GM21717 (cell line): ENCODE measurements at regions not wholly inside any gene's neighbourhood (a gene's known extent, or its start where the extent isn't known, plus 50 kb on each side); places are given as distances from the start of the nearest gene placed in this dataset.

Source experiments
- ATAC-seq: cut with Tn5 transposase; IDR thresholded peaks from one replicate; pipeline ENCODE4 v1.9.1; 2021; ENCODE audit warnings: mild to moderate bottlenecking, moderate library complexity; ENCODE audit not compliant: unreplicated experiment

GRCh38 chr5:2219149-2219776, 336.5 kb upstream of the IRX4 start:
- no peak for ATAC-seq

- ATAC-seq, result no peak
Measured at GRCh38 chr5:2217219-2217618, 334.5 kb upstream of the IRX4 start.

GRCh38 chr5:2214910-2215590, 332.3 kb upstream of the IRX4 start:
- ATAC-seq, result no peak

- no peak for ATAC-seq
Measured at GRCh38 chr5:2213121-2213730, 330.5 kb upstream of the IRX4 start.

GRCh38 chr5:2212481-2212880, 329.8 kb upstream of the IRX4 start:
- no peak for ATAC-seq

- no peak for ATAC-seq
Measured at GRCh38 chr5:2208239-2208544, 325.5 kb upstream of the IRX4 start.

GRCh38 chr5:2207416-2208238, 324.9 kb upstream of the IRX4 start:
- ATAC-seq, result no peak

- ATAC-seq, result no peak
Measured at GRCh38 chr5:2207109-2207399, 324.3 kb upstream of the IRX4 start.

GRCh38 chr5:2206293-2207108, 323.8 kb upstream of the IRX4 start:
- no peak for ATAC-seq

GRCh38 chr5:2205596-2206226, 323.0 kb upstream of the IRX4 start:
- no peak for ATAC-seq

GRCh38 chr5:2205185-2205585, 322.5 kb upstream of the IRX4 start:
- no peak for ATAC-seq

- no peak for ATAC-seq
Measured at GRCh38 chr5:2204366-2205184, 321.9 kb upstream of the IRX4 start.

GRCh38 chr5:2203774-2204173, 321.0 kb upstream of the IRX4 start:
- no peak for ATAC-seq

- ATAC-seq, result no peak
Measured at GRCh38 chr5:2201832-2202231, 319.1 kb upstream of the IRX4 start.

- ATAC-seq, result no peak
Measured at GRCh38 chr5:2201421-2201820, 318.7 kb upstream of the IRX4 start.

GRCh38 chr5:2201011-2201410, 318.3 kb upstream of the IRX4 start:
- ATAC-seq, result no peak

- no peak for ATAC-seq
Measured at GRCh38 chr5:2200261-2200950, 317.7 kb upstream of the IRX4 start.

- ATAC-seq, result no peak
Measured at GRCh38 chr5:2199697-2200096, 317.0 kb upstream of the IRX4 start.

GRCh38 chr5:2196989-2197619, 314.4 kb upstream of the IRX4 start:
- no peak for ATAC-seq
